K562 (cell line): ENCODE measurements at regions not wholly inside any gene's neighbourhood (a gene's known extent, or its start where the extent isn't known, plus 50 kb on each side); places are given as distances from the start of the nearest gene placed in this dataset.
A peak's percentile ranks its signal among the peaks of the same experiment; 100 is the strongest.

Experiments used
- ATAC-seq: fragments of 200-7000 bp; cut with Tn5 transposase; 3 replicates; pipeline ENCODE4 v1.9.1; 2020; ENCODE audit warnings: moderate library complexity
- BruUV-seq: library from RNA; stranded (reverse); fragments of 400-500 nt; replicated peaks from 2 replicates; lab custom pipeline; 2021; lab: Mats Ljungman, UMichigan
- CTCF ChIA-PET: fragments of 300-600 bp; formaldehyde crosslinking; extraction: SDS; loops from one replicate; lab custom pipeline; 2021; ENCODE audit warnings: low intra/inter-chr PET ratio; lab: Yijun Ruan, JAX
- POLR2A ChIA-PET: fragments of 300-600, 350-650 bp; sonication (Branson Sonifier 250); formaldehyde crosslinking; extraction: SDS; loops from one replicate; lab custom pipeline; 2021; ENCODE audit warnings: antibody characterized with exemption, inconsistent platforms; lab: Yijun Ruan, JAX
- DNase-seq, 4 experiments: peaks; one replicate each; pipeline versions ENCODE4 v3.0.0 to v3.0.0-alpha.2; 2011 to 2018; ENCODE audit warnings: low spot score in 3 of 4, mixed read lengths in 3 of 4; ENCODE audit errors: extremely low read depth in 1 of 4
- FAIRE-seq: peaks from 2 replicates; lab custom pipeline; 2011; peaks lifted over from hg19 to GRCh38; lab: Jason Lieb, UNC
- H2AFZ ChIP-seq: 2 replicates; pipeline ENCODE4 v1.6.0; 2011; ENCODE audit warnings: low read depth, low read length, control low read depth, inconsistent platforms
- H3K27ac ChIP-seq: fragments of 200-600 bp; 3 replicates; pipeline ENCODE4 v1.8.0; 2011; ENCODE audit warnings: low read depth, mild to moderate bottlenecking, control low read depth, inconsistent platforms, low read length, moderate library complexity, mixed read lengths; ENCODE audit errors: extremely low read depth
- H3K27me3 ChIP-seq, 2 experiments: fragments of 300-600 bp in 1 of 2; 2 replicates in 1 of 2; 3 replicates in 1 of 2; pipeline versions ENCODE4 v1.6.0 to v1.8.0; 2011; ENCODE audit warnings: inconsistent platforms in 2 of 2, low read length in 2 of 2, mild to moderate bottlenecking in 1 of 2, mixed read lengths in 1 of 2, moderate library complexity in 1 of 2; ENCODE audit not compliant: control insufficient read depth in 2 of 2, insufficient read depth in 2 of 2
- H3K36me3 ChIP-seq: fragments of 300-600 bp; 3 replicates; pipeline ENCODE4 v1.8.0; 2011; ENCODE audit warnings: mild to moderate bottlenecking, low read length, inconsistent platforms; ENCODE audit not compliant: control insufficient read depth, insufficient read depth
- H3K4me1 ChIP-seq, 2 experiments: fragments of 200-600 bp in 1 of 2; replicated peaks in 1 of 2; 2 replicates in 1 of 2; 3 replicates in 1 of 2; pipeline versions ENCODE4 v1.5.1 to v1.8.0; 2011; ENCODE audit warnings: inconsistent platforms in 2 of 2, low read length in 2 of 2, mild to moderate bottlenecking in 1 of 2, mixed read lengths in 1 of 2, moderate library complexity in 1 of 2; ENCODE audit not compliant: control insufficient read depth in 2 of 2, insufficient read depth in 2 of 2
- H3K4me2 ChIP-seq: 2 replicates; pipeline ENCODE4 v1.6.1; 2011; ENCODE audit warnings: low read length, control low read depth, inconsistent platforms, mixed read lengths; ENCODE audit not compliant: insufficient read depth
- H3K4me3 ChIP-seq: fragments of 200-600 bp; sonication (generic), shearing (Covaris generic); 2 replicates; pipeline ENCODE4 v1.5.1; 2016; ENCODE audit warnings: control low read depth, inconsistent platforms
- H3K79me2 ChIP-seq: fragments of 200-600 bp; 3 replicates; pipeline ENCODE4 v1.8.0; 2011; ENCODE audit warnings: low read length, inconsistent platforms; ENCODE audit not compliant: control insufficient read depth, insufficient read depth
- H3K9ac ChIP-seq, 2 experiments: 2 replicates each; pipeline versions ENCODE4 v1.6.0 to v1.6.1; 2011; ENCODE audit warnings: low read depth in 2 of 2, low read length in 2 of 2, control low read depth in 1 of 2, inconsistent platforms in 1 of 2, mild to moderate bottlenecking in 1 of 2, mixed read lengths in 1 of 2; ENCODE audit not compliant: insufficient read depth in 1 of 2
- H3K9me1 ChIP-seq: one replicate; pipeline ENCODE4 v1.6.0; 2011; ENCODE audit warnings: inconsistent platforms, mild to moderate bottlenecking, low read length, moderate library complexity; ENCODE audit not compliant: control insufficient read depth, insufficient read depth
- H3K9me3 ChIP-seq: replicated peaks from 2 replicates; pipeline ENCODE4 v1.5.1; 2011; ENCODE audit warnings: low read depth, low read length, inconsistent platforms; ENCODE audit not compliant: control insufficient read depth, insufficient read depth
- H4K20me1 ChIP-seq: replicated peaks from 2 replicates; pipeline ENCODE4 v1.6.1; 2011; ENCODE audit warnings: low read length, inconsistent platforms, mixed read lengths; ENCODE audit not compliant: control insufficient read depth, insufficient read depth
- CHD4 ChIP-seq: fragments of 200-600 bp; sonication (generic); IDR thresholded peaks from 3 replicates; pipeline ENCODE4 v1.6.1; 2012; ENCODE audit warnings: low read depth, mild to moderate bottlenecking, mixed read lengths, low read length, inconsistent platforms; ENCODE audit not compliant: insufficient read depth, insufficient replicate concordance, poor library complexity, severe bottlenecking
- CXXC5 ChIP-seq: fragments of 250-450 bp; sonication (Bioruptor Pico); IDR thresholded peaks from 2 replicates; pipeline ENCODE4 v1.8.0; 2022; ENCODE audit warnings: inconsistent platforms, mild to moderate bottlenecking, moderate library complexity
- DLX4 ChIP-seq: fragments of 250-450 bp; sonication (Bioruptor Pico); IDR thresholded peaks from 2 replicates; pipeline ENCODE4 v1.6.1; 2021; ENCODE audit warnings: mild to moderate bottlenecking
- ERF ChIP-seq: fragments of 450-650 bp; formaldehyde crosslinking; IDR thresholded peaks from 2 replicates; pipeline ENCODE4 v1.4.0; 2020; ENCODE audit warnings: mild to moderate bottlenecking, mixed read lengths
- ETS2 ChIP-seq: IDR thresholded peaks from 2 replicates; pipeline ENCODE4 v1.6.1; 2016; ENCODE audit warnings: borderline replicate concordance, missing genetic modification characterization, mild to moderate bottlenecking, moderate library complexity, missing compliant biosample characterization; ENCODE audit not compliant: poor library complexity, severe bottlenecking
- HMG20A ChIP-seq: fragments of 450-650 bp; formaldehyde crosslinking; conservative IDR thresholded peaks from 2 replicates; pipeline ENCODE4 v1.4.0; 2020; ENCODE audit warnings: mild to moderate bottlenecking, mixed read lengths
- MTF1 ChIP-seq: fragments of 250-450 bp; sonication (Bioruptor Pico); IDR thresholded peaks from 2 replicates; pipeline ENCODE4 v1.9.0; 2021; ENCODE audit warnings: moderate library complexity, mild to moderate bottlenecking, inconsistent platforms, borderline replicate concordance
- NCOR1 ChIP-seq: fragments of 450-650 bp; IDR thresholded peaks from 2 replicates; pipeline ENCODE4 v1.6.1; 2016; ENCODE audit warnings: mild to moderate bottlenecking, moderate library complexity
- OTX1 ChIP-seq: fragments of 450-650 bp; formaldehyde crosslinking; IDR thresholded peaks from 2 replicates; pipeline ENCODE4 v1.4.0; 2022; ENCODE audit warnings: mild to moderate bottlenecking
- RBFOX2 ChIP-seq: fragments of 200-400 bp; formaldehyde crosslinking; IDR thresholded peaks from 2 replicates; pipeline ENCODE4 v1.6.1; 2017; ENCODE audit warnings: low read depth, mild to moderate bottlenecking, low read length, moderate library complexity
- SIN3B ChIP-seq: fragments of 450-650 bp; IDR thresholded peaks from 2 replicates; pipeline ENCODE4 v1.6.1; 2017; ENCODE audit warnings: low read depth, mild to moderate bottlenecking, moderate library complexity
- TCF7L2 ChIP-seq: fragments of 150-350 bp; IDR thresholded peaks from 2 replicates; pipeline ENCODE4 v1.6.1; 2016; ENCODE audit warnings: low read depth, mild to moderate bottlenecking, low read length, moderate library complexity
- ZBTB33 ChIP-seq: sonication (generic); formaldehyde crosslinking; IDR thresholded peaks from 2 replicates; pipeline ENCODE4 v1.8.1; 2023; ENCODE audit warnings: mild to moderate bottlenecking, missing genetic modification reagents
- ZKSCAN8 ChIP-seq: fragments of 200-800 bp; sonication (Bioruptor generic); IDR thresholded peaks from 2 replicates; pipeline ENCODE4 v1.6.1; 2016; ENCODE audit warnings: missing genetic modification characterization, missing compliant biosample characterization
- ZNF146 ChIP-seq: IDR thresholded peaks from one replicate; pipeline ENCODE4 v1.6.1; 2018; ENCODE audit warnings: missing compliant biosample characterization; ENCODE audit not compliant: unreplicated experiment
- ZNF3 ChIP-seq: fragments of 250-450 bp; sonication (Bioruptor Pico); IDR thresholded peaks from 2 replicates; pipeline ENCODE4 v1.5.0; 2021; ENCODE audit warnings: mild to moderate bottlenecking, moderate library complexity
- ZNF311 ChIP-seq: fragments of 250-450 bp; sonication (Bioruptor Pico); IDR thresholded peaks from 2 replicates; pipeline ENCODE4 v1.4.0; 2020; ENCODE audit warnings: mild to moderate bottlenecking, moderate library complexity
- ZNF79 ChIP-seq: fragments of 250-450 bp; sonication (Bioruptor Pico); IDR thresholded peaks from 2 replicates; pipeline ENCODE4 v1.4.0; 2020; ENCODE audit warnings: low read depth, mild to moderate bottlenecking, moderate library complexity
- WGBS: fragments of 100-300 bp; shearing (Covaris generic); methylation state at CpG from one replicate; pipeline ENCODE4 v1.1.6; 2016; ENCODE audit warnings: low coverage, mixed read lengths; ENCODE audit not compliant: insufficient coverage; ENCODE audit errors: missing lambda C conversion rate; 5-methylcytosine and 5-hydroxymethylcytosine counted together
- in situ Hi-C: fragments of 300-500 bp; cut with MboI; formaldehyde crosslinking; loops from 4 replicates; pipeline ENCODE4 v1.15.0; 2018; ENCODE audit warnings: inconsistent platforms, mixed read lengths
- intact Hi-C: fragments of 100-400 bp; cut with micrococcal nuclease; formaldehyde crosslinking; loops from 2 replicates; pipeline ENCODE4 v1.14.2; 2022

GRCh38 chr10:9807846-9808245, 1209.8 kb upstream of the CELF2 start (continued):
- TF ChIP-seq OTX1 (CRISPR knock-in tag) = no peak
- TF ChIP-seq HMG20A = 0 out of 2 replicates have a peak, but pooled peaks have one; percentile 33
- no peak for TF ChIP-seq CHD4
- 0 out of 2 replicates have a peak, but pooled peaks have one; percentile 30 for TF ChIP-seq ZNF311
- peak; percentile 49; the same call in 1 of the 2 replicates for TF ChIP-seq NCOR1
- peak; percentile 46 for TF ChIP-seq CXXC5 (CRISPR knock-in tag)

- no peaks in the 10 kb centered on the region for H4K20me1 ChIP-seq
- ATAC-seq (no peak), FAIRE-seq (no peak), DNase-seq (no peak)
- no peaks in the 10 kb centered on the region for H3K4me1 ChIP-seq
- 48% methylated on average over 4 of the region's 4 CpGs for WGBS
- no peaks in the 10 kb centered on the region for H3K36me3 ChIP-seq
- no peak overlapping the region for H3K27ac ChIP-seq
- no TSS peak for BruUV-seq
- ChIA-PET POLR2A (no interaction called here), CTCF (no interaction called here)
- no peak overlapping the region for H3K9ac ChIP-seq
- H2AFZ ChIP-seq = no peak overlapping the region
- intact Hi-C loops = no loop called here
- no peaks in the 10 kb centered on the region for H3K27me3 ChIP-seq
- H3K4me3 ChIP-seq = no peak overlapping the region
- no peak overlapping the region for H3K4me2 ChIP-seq
- in situ Hi-C loops = no loop called here
- TF ChIP-seq ZNF79 (CRISPR knock-in tag) (no peak), TCF7L2 (no peak), ZNF3 (no peak), ZBTB33 (no peak), MTF1 (no peak), SIN3B (no peak), ETS2 (tag) (no peak), ZKSCAN8 (CRISPR knock-in tag) (no peak), RBFOX2 (no peak), ZNF146 (CRISPR knock-in tag) (no peak), DLX4 (CRISPR knock-in tag) (no peak), ZNF311 (no peak), ERF (CRISPR knock-in tag) (no peak)
- no peaks in the 10 kb centered on the region; the same call in 1 of the 2 replicates for H3K9me3 ChIP-seq
- H3K9me1 ChIP-seq = no peaks in the 10 kb centered on the region
- no peaks in the 10 kb centered on the region for H3K79me2 ChIP-seq
Measured at GRCh38 chr10:9811601-9812000, 1206.1 kb upstream of the CELF2 start.
